SU-DHL-6 (cell line): ENCODE measurements at regions not wholly inside any gene's neighbourhood (a gene's known extent, or its start where the extent isn't known, plus 50 kb on each side); places are given as distances from the start of the nearest gene placed in this dataset.

ENCODE experiments used
- H2AFZ ChIP-seq: fragments of 200-600 bp; sonication (generic); 2 replicates; pipeline ENCODE4 v1.6.1; 2014; ENCODE audit warnings: low read depth, mild to moderate bottlenecking, moderate library complexity, mixed read lengths, antibody characterized with exemption, low read length; ENCODE audit not compliant: severe bottlenecking
- H3F3A ChIP-seq: fragments of 200-600 bp; shearing (Covaris generic); 2 replicates; pipeline ENCODE4 v1.6.0; 2016; ENCODE audit warnings: antibody characterized with exemption, mild to moderate bottlenecking; ENCODE audit not compliant: insufficient read depth
- H3K27ac ChIP-seq: fragments of 200-600 bp; sonication (generic); 2 replicates; pipeline ENCODE4 v1.5.1; 2016; ENCODE audit warnings: low read depth, mild to moderate bottlenecking, low read length, moderate library complexity, mixed read lengths
- H3K27me3 ChIP-seq: fragments of 200-600 bp; sonication (generic), shearing (Covaris generic); 2 replicates; pipeline ENCODE4 v1.6.0; 2014; ENCODE audit warnings: mild to moderate bottlenecking, low read length
- H3K36me3 ChIP-seq: fragments of 200-600 bp; sonication (generic); 2 replicates; pipeline ENCODE4 v1.6.1; 2014; ENCODE audit warnings: mild to moderate bottlenecking, low read length, mixed read lengths
- H3K4me2 ChIP-seq: fragments of 300-600, 200-600 bp; shearing (Covaris generic), sonication (generic); 2 replicates; pipeline ENCODE4 v1.6.0; 2014; ENCODE audit warnings: low read length, low read depth, mild to moderate bottlenecking; ENCODE audit not compliant: poor library complexity, severe bottlenecking
- H3K4me3 ChIP-seq: fragments of 200-600 bp; sonication (generic); 2 replicates; pipeline ENCODE4 v1.5.1; 2014; ENCODE audit warnings: antibody characterized with exemption, low read length, mild to moderate bottlenecking, mixed read lengths; ENCODE audit not compliant: insufficient read depth, poor library complexity, severe bottlenecking
- H3K79me2 ChIP-seq: fragments of 200-600 bp; sonication (generic); 2 replicates; pipeline ENCODE4 v1.6.1; 2014; ENCODE audit warnings: mild to moderate bottlenecking, low read length, moderate library complexity; ENCODE audit not compliant: insufficient read depth
- H3K9ac ChIP-seq: fragments of 200-600 bp; sonication (generic); 2 replicates; pipeline ENCODE4 v1.7.0; 2014; ENCODE audit warnings: mild to moderate bottlenecking, low read length
- H3K9me2 ChIP-seq: fragments of 200-600 bp; sonication (generic); replicated peaks from 2 replicates; pipeline ENCODE4 v1.6.1; 2014; ENCODE audit warnings: low read length; ENCODE audit not compliant: insufficient read depth
- H3K9me3 ChIP-seq: fragments of 200-600 bp; sonication (generic); 2 replicates; pipeline ENCODE4 v1.6.1; 2014; ENCODE audit warnings: low read length, mixed read lengths; ENCODE audit not compliant: insufficient read depth
- H4K20me1 ChIP-seq: fragments of 200-600 bp; sonication (generic); 2 replicates; pipeline ENCODE4 v1.6.1; 2014; ENCODE audit warnings: low read depth, mild to moderate bottlenecking, antibody characterized with exemption, low read length, moderate library complexity, mixed read lengths
- CTCF ChIP-seq: fragments of 200-600 bp; sonication (generic); IDR thresholded peaks from one replicate; pipeline ENCODE4 v1.5.1; 2017; ENCODE audit warnings: antibody characterized with exemption, mild to moderate bottlenecking, low read length, moderate library complexity; ENCODE audit not compliant: insufficient read depth, poor library complexity, severe bottlenecking
- EZH2phosphoT487 ChIP-seq: fragments of 200-600 bp; sonication (generic), shearing (Covaris generic); conservative IDR thresholded peaks from 2 replicates; pipeline ENCODE4 v1.6.1; 2018; ENCODE audit warnings: mild to moderate bottlenecking, antibody characterized with exemption, low read length, moderate library complexity, mixed read lengths

GRCh38 chr5:99116526-99116925 lies 187.7 kb upstream of the CHD1 start:
- Histone ChIP-seq H3K4me3 (no peak overlapping the region), H3F3A (no peaks in the 10 kb centered on the region), H3K9ac (no peak overlapping the region), H3K9me3 (no peaks in the 10 kb centered on the region), H3K9me2 (no peaks in the 10 kb centered on the region), H3K79me2 (no peaks in the 10 kb centered on the region), H2AFZ (no peak overlapping the region), H4K20me1 (no peaks in the 10 kb centered on the region), H3K27ac (no peak overlapping the region), H3K27me3 (no peaks in the 10 kb centered on the region), H3K36me3 (no peaks in the 10 kb centered on the region), H3K4me2 (no peak overlapping the region)
- TF ChIP-seq CTCF (no peak), EZH2phosphoT487 (no peak)

DNA sequence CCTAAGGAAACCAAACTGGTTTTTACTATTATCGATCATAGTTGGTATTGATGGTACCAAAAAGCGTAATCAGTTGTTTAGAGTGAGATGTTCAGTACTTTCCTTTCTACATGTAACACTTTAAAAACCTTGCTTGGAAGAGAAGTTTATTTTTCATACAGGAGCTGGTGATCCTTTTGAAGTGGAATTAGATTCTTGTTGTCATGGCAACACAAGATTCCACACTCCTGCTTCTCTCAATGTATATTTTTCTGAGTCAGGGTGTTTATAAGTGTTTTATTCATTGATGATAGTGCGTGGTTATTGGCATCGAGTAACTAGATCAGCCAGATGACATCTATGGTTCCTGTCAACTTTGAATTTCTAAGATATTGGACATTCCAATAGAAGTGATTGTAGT lies 181.1 kb upstream of the CHD1 start:
- Histone ChIP-seq H3K27ac (no peak overlapping the region), H2AFZ (no peak overlapping the region), H3K9me2 (no peaks in the 10 kb centered on the region), H3K79me2 (no peaks in the 10 kb centered on the region), H3K9ac (no peak overlapping the region), H3K4me3 (no peak overlapping the region), H4K20me1 (no peaks in the 10 kb centered on the region), H3K36me3 (no peaks in the 10 kb centered on the region), H3K27me3 (no peaks in the 10 kb centered on the region), H3F3A (no peaks in the 10 kb centered on the region), H3K9me3 (no peaks in the 10 kb centered on the region), H3K4me2 (no peak overlapping the region)
- TF ChIP-seq EZH2phosphoT487 (no peak), CTCF (no peak)

- Histone ChIP-seq H3F3A (no peaks in the 10 kb centered on the region), H3K79me2 (no peaks in the 10 kb centered on the region), H2AFZ (no peak overlapping the region), H3K27me3 (no peaks in the 10 kb centered on the region), H3K9ac (no peak overlapping the region), H3K4me3 (no peak overlapping the region), H4K20me1 (no peaks in the 10 kb centered on the region), H3K9me2 (no peaks in the 10 kb centered on the region), H3K36me3 (no peaks in the 10 kb centered on the region), H3K9me3 (no peaks in the 10 kb centered on the region), H3K27ac (no peak overlapping the region), H3K4me2 (no peak overlapping the region)
- TF ChIP-seq EZH2phosphoT487 (no peak), CTCF (no peak)
Measured at GRCh38 chr5:99105216-99105615, 176.4 kb upstream of the CHD1 start.
